ENCODE measurements at regions not wholly inside any gene's neighbourhood (a gene's known extent, or its start where the extent isn't known, plus 50 kb on each side); places are given as distances from the start of the nearest gene placed in this dataset.

DNA sequence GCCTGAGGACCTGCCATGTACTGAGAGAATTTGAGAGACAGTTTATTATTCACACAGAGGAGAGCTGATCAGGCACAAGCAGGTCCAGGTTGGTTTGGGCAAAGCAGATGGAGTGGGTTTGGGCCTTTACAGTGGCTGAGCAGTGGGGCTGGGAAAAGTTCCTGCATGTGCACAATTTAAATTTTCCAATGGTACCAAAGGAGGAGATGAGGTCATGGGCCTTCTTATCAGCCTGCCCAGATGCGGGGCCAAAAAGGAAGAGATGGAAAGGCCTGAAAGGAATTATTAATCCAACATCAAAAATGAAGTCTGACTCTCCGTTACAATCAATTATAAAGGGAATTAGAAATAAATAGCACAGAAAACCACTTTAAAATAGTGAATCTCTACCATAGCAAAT, 367.6 kb downstream of the TMEM135 start:
- DNase-seq = no peak

- no peak for DNase-seq
Measured at GRCh38 chr11:87401653-87402052, 363.9 kb downstream of the TMEM135 start.

DNA sequence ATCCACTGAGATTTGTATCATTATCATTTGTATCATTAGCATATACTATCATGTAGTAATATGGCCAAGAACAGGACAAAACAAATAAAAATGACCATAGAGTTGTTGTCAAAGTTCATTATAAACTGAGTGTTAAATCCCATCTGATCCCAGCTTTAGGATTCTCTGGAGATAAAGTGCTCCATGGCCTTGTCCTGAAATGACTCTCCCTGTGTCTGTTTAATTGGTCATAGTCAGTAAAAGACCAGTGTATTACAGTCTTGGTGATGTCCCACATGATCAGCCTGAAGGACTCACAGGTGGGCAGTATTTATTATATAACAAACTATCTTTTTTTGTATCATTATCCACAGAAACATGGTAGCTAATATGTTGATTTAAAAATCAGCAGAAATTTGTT, 361.6 kb downstream of the TMEM135 start:
- no peak for DNase-seq

DNA sequence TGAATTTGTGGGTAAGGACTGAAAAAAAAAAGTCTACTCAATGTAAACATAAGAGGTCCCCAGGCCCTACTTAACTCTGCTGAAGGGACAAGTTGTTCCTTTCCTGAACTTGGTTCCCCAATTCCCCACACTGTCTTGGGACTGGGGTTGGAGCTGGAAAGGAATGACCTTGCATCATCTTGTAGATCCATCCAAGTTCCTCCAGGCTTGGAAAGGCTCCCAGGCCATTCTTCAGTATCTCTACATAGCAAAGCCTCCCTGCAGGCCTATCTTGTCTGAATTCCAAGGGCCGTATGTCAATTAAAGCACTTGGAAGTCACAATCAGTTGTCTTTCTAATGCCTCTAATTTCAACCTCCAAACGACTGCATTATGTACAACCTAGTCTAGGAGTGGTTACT, 361.2 kb downstream of the TMEM135 start:
- DNase-seq = no peak

DNA sequence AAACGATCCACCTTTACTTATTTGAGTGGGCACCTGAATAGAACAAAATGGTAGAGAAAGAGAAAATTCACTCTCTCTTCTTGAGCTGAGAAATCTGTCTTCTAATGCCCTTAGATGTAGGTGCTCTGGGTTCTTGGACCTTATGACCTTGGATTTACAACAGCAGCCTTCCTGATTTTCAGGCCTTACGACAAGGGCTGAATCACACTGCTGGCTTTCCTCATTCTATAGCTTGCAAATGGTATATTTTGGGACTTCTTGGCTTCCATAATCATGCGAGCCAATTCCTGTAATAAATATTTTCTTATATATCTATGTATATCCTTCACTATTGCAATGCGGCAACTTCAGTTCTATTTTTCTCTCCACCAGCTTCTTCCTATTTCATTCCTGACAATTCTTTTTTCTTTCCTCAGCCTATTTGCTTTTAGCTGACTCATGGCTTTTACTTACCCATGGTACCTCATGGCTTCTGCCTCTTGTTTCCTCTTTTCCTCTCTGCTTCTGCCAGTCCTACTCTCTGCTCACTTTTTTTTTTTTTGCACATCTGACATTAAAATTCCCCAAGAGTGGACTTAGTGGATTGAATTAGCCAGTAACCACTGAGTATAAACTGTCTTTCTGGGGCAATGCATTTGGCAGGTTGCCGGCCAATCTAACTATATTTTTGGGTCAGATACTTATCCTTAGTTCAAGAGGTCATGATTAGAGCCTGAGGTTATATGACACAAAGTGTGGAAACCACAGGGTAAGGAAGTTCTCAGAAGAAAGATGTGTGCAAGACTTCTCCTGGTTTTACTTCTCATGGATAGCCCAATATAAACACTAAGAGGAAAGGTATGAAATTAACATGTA, 359.5 kb downstream of the TMEM135 start:
- DNase-seq = no peak

DNA sequence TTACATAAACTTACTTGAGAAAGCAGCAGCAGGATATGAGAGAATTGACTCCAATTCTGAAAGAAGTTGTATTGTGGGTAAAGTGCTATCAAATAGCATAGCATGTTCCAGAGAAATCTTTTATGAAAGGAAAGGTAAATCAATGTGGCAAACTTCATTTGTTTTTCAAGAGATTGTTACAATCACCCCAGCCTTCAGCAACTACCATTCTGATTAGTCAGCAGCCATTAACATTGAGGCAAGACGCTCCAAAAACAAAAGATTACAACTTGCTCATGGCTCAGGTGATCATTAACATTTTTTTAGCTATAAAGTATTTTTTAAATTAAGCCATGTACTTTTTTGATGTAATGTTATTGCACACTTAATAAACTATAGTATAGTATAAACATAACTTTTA, 357.2 kb downstream of the TMEM135 start:
- no peak for DNase-seq

DNA sequence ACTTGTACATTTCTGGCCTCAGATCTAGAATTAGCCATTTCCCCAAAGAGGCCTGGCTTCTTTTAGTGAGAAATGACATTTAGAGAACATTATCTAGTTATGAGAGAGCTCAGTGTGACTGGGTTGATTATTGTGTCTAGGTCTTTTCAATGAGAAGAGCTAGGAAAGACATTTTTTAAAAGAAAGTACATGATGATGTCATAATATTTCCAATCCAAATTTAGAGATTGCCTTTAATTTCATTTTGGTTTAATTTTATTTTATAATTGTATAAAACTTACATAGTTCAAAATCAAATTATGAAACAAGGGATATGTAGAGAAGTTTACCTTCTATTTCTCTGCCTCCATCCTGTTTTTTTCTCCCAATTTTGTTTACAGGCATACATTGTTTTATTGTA, 354.9 kb downstream of the TMEM135 start:
- DNase-seq = no peak

- no peak for DNase-seq
Measured at GRCh38 chr11:87391496-87391895, 353.8 kb downstream of the TMEM135 start.

DNA sequence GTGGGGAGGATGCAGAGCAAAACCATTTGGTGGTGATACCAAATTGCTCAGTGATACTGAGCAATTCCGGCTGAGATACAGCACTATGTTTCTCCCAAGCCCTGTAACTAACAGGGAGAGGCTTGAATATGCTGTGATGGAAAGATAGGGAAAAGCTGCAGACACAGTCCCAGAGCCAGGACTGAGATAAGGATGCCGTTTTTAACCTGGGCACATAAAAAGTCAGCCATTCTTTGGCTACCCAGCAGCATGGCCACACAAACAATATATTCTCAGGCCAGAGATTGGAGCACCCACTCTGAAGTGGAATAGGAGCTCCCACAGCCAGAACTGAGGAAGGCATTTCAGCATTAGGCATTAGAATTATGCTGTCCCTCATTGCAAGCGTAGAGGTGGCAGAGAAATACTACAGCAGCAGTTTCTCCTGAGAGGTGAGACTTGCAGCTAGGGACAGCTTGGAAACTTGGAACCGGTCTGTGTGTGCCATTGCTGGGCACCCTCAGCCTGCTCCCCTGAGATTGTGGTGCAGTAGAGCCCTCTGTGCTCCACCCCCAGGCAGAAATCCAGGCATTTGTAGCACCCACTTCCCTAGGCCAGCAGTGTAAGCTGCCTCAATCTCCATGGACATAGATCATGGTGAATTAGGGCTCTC, 346.5 kb downstream of the TMEM135 start:
- DNase-seq = no peak

DNA sequence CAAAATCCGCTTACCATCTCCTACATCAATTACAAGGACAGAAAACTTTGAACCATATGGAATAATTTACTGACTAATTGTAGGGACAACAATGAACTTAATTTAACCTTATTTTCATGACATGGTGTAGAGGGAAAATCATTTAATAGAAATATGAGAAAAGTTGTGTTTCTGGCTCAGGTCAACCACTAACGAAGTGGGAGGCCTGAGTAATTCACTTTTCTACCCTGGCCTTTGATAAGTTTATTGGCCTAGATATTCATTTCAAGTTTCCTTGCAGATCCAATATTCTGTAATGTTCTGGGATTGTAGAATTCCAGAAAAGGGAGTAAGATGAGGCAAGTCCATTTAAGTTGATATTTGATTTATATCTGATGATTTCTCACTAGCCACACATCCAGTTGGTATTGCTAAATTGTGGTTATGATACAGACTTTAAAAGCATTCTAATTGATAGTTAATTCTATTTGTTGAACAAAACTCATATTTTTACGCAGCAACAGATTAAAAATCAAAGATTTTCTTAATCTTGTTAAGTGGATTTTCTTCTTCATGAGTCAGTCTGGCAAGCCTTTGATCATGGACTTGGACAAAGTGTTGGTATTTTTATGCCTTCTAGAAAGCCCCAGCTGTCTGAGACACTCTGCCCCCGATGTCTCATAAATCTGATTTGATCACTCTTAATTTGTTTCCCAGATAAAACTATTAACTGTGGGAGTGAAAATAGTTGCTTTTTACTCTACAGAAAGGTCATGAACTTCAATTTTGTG, 336.5 kb downstream of the TMEM135 start:
- no peak for DNase-seq
